Uterus (tissue), 2 donors: ENCODE measurements at regions not wholly inside any gene's neighbourhood (a gene's known extent, or its start where the extent isn't known, plus 50 kb on each side); places are given as distances from the start of the nearest gene placed in this dataset.

ENCODE experiments used
- POLR2A ChIP-seq, 2 donors: fragments of 450-650 bp; IDR thresholded peaks; one replicate each; pipeline ENCODE4 v1.6.1; 2016; ENCODE audit warnings: antibody characterized with exemption in 2 of 2, mild to moderate bottlenecking in 1 of 2, moderate library complexity in 1 of 2
- TF ChIP-seq, protein P1 (sequence below), 4 experiments: fragments of 200-600 bp in 2 of 4; fragments of 450-650 bp in 2 of 4; sonication (generic) in 2 of 4; IDR thresholded peaks; one replicate each; pipeline ENCODE4 v1.5.1; 2016 to 2019; ENCODE audit warnings: antibody characterized with exemption in 4 of 4, mild to moderate bottlenecking in 2 of 4, moderate library complexity in 1 of 4

GRCh38 chr4:3391422-3391821 lies 50.3 kb upstream of the HGFAC start:
- TF ChIP-seq POLR2A (IDR thresholded peaks at IDR 0.05): no peak
- TF ChIP-seq, protein P1, sequence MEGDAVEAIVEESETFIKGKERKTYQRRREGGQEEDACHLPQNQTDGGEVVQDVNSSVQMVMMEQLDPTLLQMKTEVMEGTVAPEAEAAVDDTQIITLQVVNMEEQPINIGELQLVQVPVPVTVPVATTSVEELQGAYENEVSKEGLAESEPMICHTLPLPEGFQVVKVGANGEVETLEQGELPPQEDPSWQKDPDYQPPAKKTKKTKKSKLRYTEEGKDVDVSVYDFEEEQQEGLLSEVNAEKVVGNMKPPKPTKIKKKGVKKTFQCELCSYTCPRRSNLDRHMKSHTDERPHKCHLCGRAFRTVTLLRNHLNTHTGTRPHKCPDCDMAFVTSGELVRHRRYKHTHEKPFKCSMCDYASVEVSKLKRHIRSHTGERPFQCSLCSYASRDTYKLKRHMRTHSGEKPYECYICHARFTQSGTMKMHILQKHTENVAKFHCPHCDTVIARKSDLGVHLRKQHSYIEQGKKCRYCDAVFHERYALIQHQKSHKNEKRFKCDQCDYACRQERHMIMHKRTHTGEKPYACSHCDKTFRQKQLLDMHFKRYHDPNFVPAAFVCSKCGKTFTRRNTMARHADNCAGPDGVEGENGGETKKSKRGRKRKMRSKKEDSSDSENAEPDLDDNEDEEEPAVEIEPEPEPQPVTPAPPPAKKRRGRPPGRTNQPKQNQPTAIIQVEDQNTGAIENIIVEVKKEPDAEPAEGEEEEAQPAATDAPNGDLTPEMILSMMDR (IDR thresholded peaks at IDR 0.05): no peak
